Colonic mucosa (tissue), 4 donors: ENCODE measurements at regions not wholly inside any gene's neighbourhood (a gene's known extent, or its start where the extent isn't known, plus 50 kb on each side); places are given as distances from the start of the nearest gene placed in this dataset.

Experiments
- DNase-seq: peaks from one replicate; pipeline ENCODE4 v3.0.0-alpha.2; 2020
- H3K27ac ChIP-seq: fragments of 200-600 bp; one replicate; pipeline ENCODE4 v1.8.0; 2021
- H3K27me3 ChIP-seq: fragments of 200-600 bp; one replicate; pipeline ENCODE4 v1.8.0; 2021
- H3K36me3 ChIP-seq: fragments of 200-600 bp; one replicate; pipeline ENCODE4 v1.8.0; 2021
- H3K4me1 ChIP-seq: fragments of 200-600 bp; one replicate; pipeline ENCODE4 v1.8.0; 2021; ENCODE audit warnings: mild to moderate bottlenecking
- H3K4me3 ChIP-seq: fragments of 200-600 bp; one replicate; pipeline ENCODE4 v1.8.0; 2021
- H3K9ac ChIP-seq, 2 donors: one replicate each; pipeline ENCODE4 v1.7.0; 2013; ENCODE audit warnings: control low read depth in 2 of 2, low read depth in 2 of 2, low read length in 2 of 2
- H3K9me3 ChIP-seq: fragments of 200-600 bp; one replicate; pipeline ENCODE4 v1.8.0; 2021
- intact Hi-C: fragments of 100-400 bp; cut with DNase I; formaldehyde crosslinking; loops from one replicate; pipeline ENCODE4 v1.14.1; 2022
- TF ChIP-seq, protein P1 (sequence below): fragments of 200-600 bp; IDR thresholded peaks from one replicate; pipeline ENCODE4 v1.8.0; 2022; ENCODE audit warnings: antibody characterized with exemption, mild to moderate bottlenecking
- donor health status: healthy.
- donor health status: DM: no; HTN: no; CAD: no.
- donor health status: DM: no; HTN: no; CAD: no.

DNA sequence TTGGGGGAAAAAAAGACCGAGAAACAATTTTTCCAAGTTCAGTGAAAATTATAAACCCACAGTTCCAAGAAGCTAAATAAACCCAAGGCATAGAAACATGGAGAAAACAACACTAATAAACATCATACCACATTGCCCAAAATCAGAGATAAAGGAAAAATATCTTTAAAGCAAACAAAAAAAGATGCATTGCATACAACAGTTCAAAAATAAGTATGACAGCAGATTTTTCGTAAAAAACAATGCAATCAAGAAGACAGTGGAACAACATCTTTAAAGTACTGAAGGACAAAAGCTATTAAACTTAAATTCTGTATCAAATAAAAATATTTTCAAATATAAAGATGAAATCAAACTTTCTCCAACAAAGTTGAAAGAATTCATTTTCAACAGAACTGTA, 921.3 kb downstream of the METTL15 start:
- Histone ChIP-seq H3K9ac (no peak overlapping the region), H3K27me3 (no peaks in the 10 kb centered on the region), H3K4me1 (no peaks in the 10 kb centered on the region), H3K4me3 (no peak overlapping the region), H3K9me3 (no peaks in the 10 kb centered on the region), H3K36me3 (no peaks in the 10 kb centered on the region), H3K27ac (no peak overlapping the region)
- TF ChIP-seq, protein P1, sequence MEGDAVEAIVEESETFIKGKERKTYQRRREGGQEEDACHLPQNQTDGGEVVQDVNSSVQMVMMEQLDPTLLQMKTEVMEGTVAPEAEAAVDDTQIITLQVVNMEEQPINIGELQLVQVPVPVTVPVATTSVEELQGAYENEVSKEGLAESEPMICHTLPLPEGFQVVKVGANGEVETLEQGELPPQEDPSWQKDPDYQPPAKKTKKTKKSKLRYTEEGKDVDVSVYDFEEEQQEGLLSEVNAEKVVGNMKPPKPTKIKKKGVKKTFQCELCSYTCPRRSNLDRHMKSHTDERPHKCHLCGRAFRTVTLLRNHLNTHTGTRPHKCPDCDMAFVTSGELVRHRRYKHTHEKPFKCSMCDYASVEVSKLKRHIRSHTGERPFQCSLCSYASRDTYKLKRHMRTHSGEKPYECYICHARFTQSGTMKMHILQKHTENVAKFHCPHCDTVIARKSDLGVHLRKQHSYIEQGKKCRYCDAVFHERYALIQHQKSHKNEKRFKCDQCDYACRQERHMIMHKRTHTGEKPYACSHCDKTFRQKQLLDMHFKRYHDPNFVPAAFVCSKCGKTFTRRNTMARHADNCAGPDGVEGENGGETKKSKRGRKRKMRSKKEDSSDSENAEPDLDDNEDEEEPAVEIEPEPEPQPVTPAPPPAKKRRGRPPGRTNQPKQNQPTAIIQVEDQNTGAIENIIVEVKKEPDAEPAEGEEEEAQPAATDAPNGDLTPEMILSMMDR = no peak
- intact Hi-C loops = no loop called here
- DNase-seq = no peak

- H3K27ac ChIP-seq = no peak overlapping the region
Measured at GRCh38 chr11:29027436-29027835, 919.2 kb downstream of the METTL15 start.

GRCh38 chr11:29026286-29026685, 918.1 kb downstream of the METTL15 start:
- no peak for DNase-seq
- Histone ChIP-seq H3K9me3 (no peaks in the 10 kb centered on the region), H3K36me3 (no peaks in the 10 kb centered on the region), H3K27me3 (no peaks in the 10 kb centered on the region), H3K4me1 (no peaks in the 10 kb centered on the region), H3K27ac (no peak overlapping the region), H3K4me3 (no peak overlapping the region), H3K9ac (no peak overlapping the region)
- TF ChIP-seq, protein P1 = no peak
- intact Hi-C loops = no loop called here

More at GRCh38 chr11:29027436-29027835, 919.2 kb downstream of the METTL15 start:
- Histone ChIP-seq H3K27me3 (no peaks in the 10 kb centered on the region), H3K9ac (no peak overlapping the region), H3K4me3 (no peak overlapping the region), H3K36me3 (no peaks in the 10 kb centered on the region), H3K9me3 (no peaks in the 10 kb centered on the region), H3K4me1 (no peaks in the 10 kb centered on the region)
- no peak for DNase-seq
- TF ChIP-seq, protein P1 = no peak
- intact Hi-C loops = no loop called here

GRCh38 chr11:29025001-29025400, 916.8 kb downstream of the METTL15 start:
- Histone ChIP-seq H3K9me3 (no peaks in the 10 kb centered on the region), H3K36me3 (no peaks in the 10 kb centered on the region), H3K9ac (no peak overlapping the region), H3K4me3 (no peak overlapping the region), H3K27me3 (no peaks in the 10 kb centered on the region), H3K4me1 (no peaks in the 10 kb centered on the region), H3K27ac (no peak overlapping the region)
- TF ChIP-seq, protein P1 = no peak
- no peak for DNase-seq
- intact Hi-C loops = no loop called here

- TF ChIP-seq, protein P1 = no peak
- no peaks in the 10 kb centered on the region for H3K9me3 ChIP-seq
- H3K36me3 ChIP-seq = no peaks in the 10 kb centered on the region
- H3K9ac ChIP-seq = no peak overlapping the region
- no peaks in the 10 kb centered on the region for H3K27me3 ChIP-seq
- no peak overlapping the region for H3K4me3 ChIP-seq
- intact Hi-C loops = no loop called here
- H3K27ac ChIP-seq = no peak overlapping the region
- no peak for DNase-seq
- H3K4me1 ChIP-seq = no peaks in the 10 kb centered on the region
Measured at GRCh38 chr11:29024386-29024785, 916.2 kb downstream of the METTL15 start.

DNA sequence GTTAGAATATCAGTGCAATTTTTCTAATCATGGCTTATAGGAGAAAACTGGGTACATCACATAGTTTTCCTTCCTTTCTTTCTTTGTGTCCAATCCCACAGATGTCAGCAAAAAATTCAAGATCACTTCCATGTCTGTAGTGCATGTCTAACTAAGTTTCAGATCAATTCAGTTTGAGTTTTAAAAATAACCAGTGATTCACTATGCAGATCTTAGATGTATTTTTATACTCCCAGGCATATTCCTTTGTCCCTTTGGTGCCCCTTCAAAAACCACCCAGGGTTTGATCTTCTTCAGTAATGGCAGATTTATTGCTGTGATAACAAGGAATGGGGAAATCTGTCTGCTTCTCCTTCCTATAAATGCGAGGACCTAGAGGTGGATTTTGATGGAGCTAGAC, 915.6 kb downstream of the METTL15 start:
- H3K27me3 ChIP-seq = no peaks in the 10 kb centered on the region
- no peak overlapping the region for H3K4me3 ChIP-seq
- TF ChIP-seq, protein P1 = no peak
- no peak overlapping the region for H3K27ac ChIP-seq
- H3K4me1 ChIP-seq = no peaks in the 10 kb centered on the region
- no peak overlapping the region for H3K9ac ChIP-seq
- H3K36me3 ChIP-seq = no peaks in the 10 kb centered on the region
- intact Hi-C loops = no loop called here
- H3K9me3 ChIP-seq = no peaks in the 10 kb centered on the region
- DNase-seq = no peak
